Fibroblast of villous mesenchyme (primary cell): ENCODE measurements at regions not wholly inside any gene's neighbourhood (a gene's known extent, or its start where the extent isn't known, plus 50 kb on each side); places are given as distances from the start of the nearest gene placed in this dataset.

Experiments
- DNase-seq: peaks from one replicate; pipeline ENCODE4 v3.0.0-alpha.2; 2010; ENCODE audit warnings: low read depth
- H3K4me3 ChIP-seq: 2 replicates; pipeline ENCODE4 v1.5.1; 2011; ENCODE audit warnings: low read depth, mild to moderate bottlenecking, low read length
- CTCF ChIP-seq: IDR thresholded peaks from 2 replicates; pipeline ENCODE4 v1.5.1; 2012; ENCODE audit warnings: low read depth, mild to moderate bottlenecking, low read length; ENCODE audit not compliant: insufficient read depth

DNA sequence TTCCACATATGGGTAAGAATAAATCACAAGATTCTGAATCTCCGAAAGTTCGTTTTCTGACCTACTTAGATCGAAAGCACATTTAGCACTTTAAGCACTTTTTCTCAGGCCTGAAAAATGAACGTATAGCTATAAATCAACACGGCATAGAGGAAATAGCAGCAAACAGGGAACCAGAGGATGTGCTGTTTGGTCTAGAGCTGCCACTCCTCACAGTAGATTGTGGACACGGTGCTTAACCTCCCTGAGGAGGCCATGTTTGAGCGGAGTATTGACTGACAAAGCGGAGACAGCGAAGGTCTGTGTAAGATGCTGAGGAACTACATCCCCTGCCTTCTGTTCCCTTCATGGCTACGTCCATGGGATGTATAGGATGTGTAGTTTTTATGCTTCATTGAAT lies 452.8 kb upstream of the NCAM2 start:
- DNase-seq = no peak
- no peak for TF ChIP-seq CTCF
- no peak overlapping the region for H3K4me3 ChIP-seq

GRCh38 chr21:20551939-20552338 lies 446.3 kb upstream of the NCAM2 start:
- TF ChIP-seq CTCF = no peak
- DNase-seq = no peak
- H3K4me3 ChIP-seq = no peak overlapping the region

DNA sequence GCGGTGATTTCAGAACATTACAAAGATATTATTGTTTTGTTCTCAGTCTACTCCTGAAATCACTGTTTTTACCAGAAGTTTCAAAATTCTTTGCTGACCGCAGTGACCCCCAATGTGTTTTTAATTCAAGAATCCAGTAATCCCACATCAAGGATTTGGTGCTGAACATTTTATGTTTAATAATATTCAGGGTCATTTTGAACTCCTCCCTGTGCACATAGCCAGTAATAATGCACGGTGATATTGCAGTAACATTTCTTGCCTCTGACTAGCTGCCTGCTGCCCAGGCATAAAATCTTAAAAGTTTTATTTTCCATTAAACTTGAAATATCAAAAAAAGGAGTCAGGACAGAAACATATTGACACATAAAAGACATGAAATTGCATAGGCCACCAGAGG lies 443.4 kb upstream of the NCAM2 start:
- DNase-seq = no peak
- TF ChIP-seq CTCF = no peak
- H3K4me3 ChIP-seq = no peak overlapping the region

- no peak overlapping the region for H3K4me3 ChIP-seq
- DNase-seq = no peak
- TF ChIP-seq CTCF = no peak
Observed at GRCh38 chr21:20570824-20571232, 427.4 kb upstream of the NCAM2 start.

DNA sequence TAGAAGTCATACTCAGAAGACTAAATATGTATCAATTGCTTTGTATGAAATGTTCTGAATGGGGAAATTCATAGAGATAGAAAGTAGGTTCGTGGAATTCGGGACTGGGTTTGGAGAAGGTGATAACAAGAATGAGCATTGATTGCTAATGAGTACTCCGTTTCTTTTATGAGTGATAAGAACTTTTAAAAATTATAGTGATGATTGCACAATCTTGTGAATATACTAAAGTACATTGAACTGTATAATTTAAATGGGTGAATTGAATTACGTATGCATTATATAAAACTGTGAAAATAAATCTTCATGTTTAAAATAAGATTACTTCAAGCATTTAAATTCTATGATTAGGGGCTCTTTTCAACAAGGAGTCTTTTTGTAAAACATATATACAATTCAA lies 425.6 kb upstream of the NCAM2 start:
- no peak for DNase-seq
- no peak overlapping the region for H3K4me3 ChIP-seq
- no peak for TF ChIP-seq CTCF

DNA sequence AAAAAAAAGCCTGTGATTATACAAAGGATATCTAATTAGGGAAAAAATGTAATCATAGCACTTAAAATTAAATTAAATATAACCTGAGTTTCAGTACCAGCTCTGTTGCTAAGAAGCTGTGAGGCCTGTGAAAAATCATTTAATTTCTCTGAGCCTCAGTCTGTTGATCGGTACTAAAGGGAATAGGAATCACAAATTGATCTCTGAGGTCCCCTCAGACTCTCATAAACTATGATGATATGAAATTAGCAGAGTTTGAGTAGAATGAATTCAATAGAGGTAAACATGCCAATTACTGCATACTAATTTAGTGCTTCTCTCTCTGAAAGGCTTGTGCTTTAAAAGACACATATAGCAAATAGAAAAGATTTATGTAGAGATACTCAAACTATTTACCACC lies 416.8 kb upstream of the NCAM2 start:
- TF ChIP-seq CTCF = no peak
- no peak for DNase-seq

DNA sequence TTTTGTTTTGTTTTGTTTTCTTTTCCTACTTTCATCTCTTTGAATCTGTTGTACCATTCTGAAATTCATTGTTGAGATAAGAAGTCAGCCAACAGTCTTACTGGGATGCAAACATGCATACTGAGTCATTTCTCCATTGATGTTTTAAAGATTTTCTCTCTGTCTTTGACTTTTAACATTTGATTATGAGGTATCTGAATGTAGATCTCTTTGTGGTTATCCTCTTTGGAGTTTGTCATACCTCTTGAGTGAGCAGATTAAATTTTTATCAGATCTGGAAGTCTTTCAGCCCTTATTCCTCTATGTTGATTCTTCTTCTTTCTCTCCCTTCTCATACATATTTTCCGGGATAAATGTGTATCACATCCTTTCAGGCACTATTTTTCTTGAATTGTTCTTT lies 406.9 kb upstream of the NCAM2 start:
- no peak for DNase-seq
- no peak for TF ChIP-seq CTCF
- no peak overlapping the region for H3K4me3 ChIP-seq

More for the DNA sequence above, 416.8 kb upstream of the NCAM2 start:
- no peak overlapping the region for H3K4me3 ChIP-seq
